PC-3 (cell line): ENCODE measurements at regions not wholly inside any gene's neighbourhood (a gene's known extent, or its start where the extent isn't known, plus 50 kb on each side); places are given as distances from the start of the nearest gene placed in this dataset.

Experiments used
- CTCF ChIP-seq: fragments of 300-600 bp; sonication (generic); conservative IDR thresholded peaks from 2 replicates; pipeline ENCODE4 v1.5.1; 2017; ENCODE audit warnings: antibody characterized with exemption, low read depth, mild to moderate bottlenecking, low read length
- EZH2 ChIP-seq: fragments of 300-600 bp; sonication (generic); IDR thresholded peaks from one replicate; pipeline ENCODE4 v1.6.1; 2017; ENCODE audit warnings: antibody characterized with exemption, mild to moderate bottlenecking, low read length; ENCODE audit not compliant: unreplicated experiment

- TF ChIP-seq CTCF (no peak), EZH2 (no peak)
Measured at GRCh38 chr13:40084934-40085333, 429.5 kb downstream of the COG6 start.
